Transverse colon (tissue), 4 donors: ENCODE measurements at regions not wholly inside any gene's neighbourhood (a gene's known extent, or its start where the extent isn't known, plus 50 kb on each side); places are given as distances from the start of the nearest gene placed in this dataset.

Experiments
- CTCF ChIP-seq, 5 experiments: fragments of 200-600 bp in 3 of 5; fragments of 450-650 bp in 2 of 5; sonication (generic) in 3 of 5; IDR thresholded peaks; 1 replicate in 2 of 5; 2 replicates in 3 of 5; pipeline ENCODE4 v1.5.1; 2016 to 2017; ENCODE audit warnings: antibody characterized with exemption in 5 of 5, inconsistent platforms in 3 of 5, mild to moderate bottlenecking in 2 of 5, moderate library complexity in 1 of 5
- EP300 ChIP-seq: sonication (generic); formaldehyde crosslinking; IDR thresholded peaks from one replicate; pipeline ENCODE4 v1.6.1; 2017; ENCODE audit warnings: antibody characterized with exemption, low read depth
- POLR2A ChIP-seq: fragments of 450-650 bp; IDR thresholded peaks from one replicate; pipeline ENCODE4 v1.6.1; 2016; ENCODE audit warnings: antibody characterized with exemption, mild to moderate bottlenecking, moderate library complexity
- POLR2AphosphoS5 ChIP-seq, 3 donors: sonication (generic); formaldehyde crosslinking; IDR thresholded peaks; one replicate each; pipeline ENCODE4 v1.6.1; 2016; ENCODE audit warnings: antibody characterized with exemption in 3 of 3

DNA sequence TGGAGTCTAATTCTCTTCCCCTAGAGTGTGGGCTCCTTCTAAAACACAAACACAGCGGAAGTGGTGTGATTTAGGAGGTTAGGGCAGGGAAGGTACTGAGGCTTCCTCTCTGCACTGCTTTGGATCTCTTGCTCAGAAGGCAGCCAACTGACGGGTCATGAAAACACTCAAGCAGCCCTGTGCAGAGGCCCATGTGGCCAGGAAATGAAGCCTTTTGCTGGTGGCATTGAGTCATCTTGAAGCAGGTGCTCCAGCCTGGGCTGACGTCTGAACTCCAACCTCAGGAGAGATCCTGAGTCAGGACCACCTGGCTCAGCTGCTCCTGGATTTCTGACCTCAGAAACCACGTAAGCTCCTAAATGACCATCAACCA, 72.9 kb downstream of the MRM1 start:
- TF ChIP-seq CTCF (IDR thresholded peaks at IDR 0.05): no peak
- no peak for TF ChIP-seq POLR2AphosphoS5 (IDR thresholded peaks at IDR 0.05)
- TF ChIP-seq POLR2A: no peak
- no peak for TF ChIP-seq EP300
